ENCODE measurements at regions not wholly inside any gene's neighbourhood (a gene's known extent, or its start where the extent isn't known, plus 50 kb on each side); places are given as distances from the start of the nearest gene placed in this dataset.
A peak's percentile ranks its signal among the peaks of the same experiment; 100 is the strongest.

DNA sequence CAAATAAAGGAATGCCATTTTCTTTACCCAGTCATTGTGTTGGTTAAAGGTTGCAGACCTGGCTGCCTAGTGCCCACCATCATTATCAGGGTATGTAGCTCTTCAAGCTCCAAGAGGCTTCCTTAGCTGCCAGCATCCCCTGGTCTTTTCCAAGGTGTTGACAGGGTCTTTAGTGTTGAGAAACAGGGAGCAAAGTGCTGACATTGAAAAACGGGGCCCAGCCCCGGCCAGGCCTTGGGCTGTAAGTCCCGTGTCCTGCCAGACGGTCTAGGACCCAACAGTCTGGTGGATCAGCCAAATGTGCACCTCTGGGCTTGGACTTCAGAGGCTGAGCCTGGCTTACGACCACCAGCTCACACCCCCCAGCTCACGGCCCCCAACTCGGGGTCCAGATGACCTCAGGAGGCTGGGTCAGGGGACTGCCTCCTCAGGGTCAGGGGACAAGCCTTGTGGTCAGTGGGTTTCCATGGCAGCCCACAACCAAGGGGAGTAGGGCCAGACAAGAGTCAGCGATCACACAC, 114.4 kb upstream of the MLN start:
- 82 to 88% methylated on average over 7 to 8 of the region's 8 CpGs for WGBS, 2 donors

DNA sequence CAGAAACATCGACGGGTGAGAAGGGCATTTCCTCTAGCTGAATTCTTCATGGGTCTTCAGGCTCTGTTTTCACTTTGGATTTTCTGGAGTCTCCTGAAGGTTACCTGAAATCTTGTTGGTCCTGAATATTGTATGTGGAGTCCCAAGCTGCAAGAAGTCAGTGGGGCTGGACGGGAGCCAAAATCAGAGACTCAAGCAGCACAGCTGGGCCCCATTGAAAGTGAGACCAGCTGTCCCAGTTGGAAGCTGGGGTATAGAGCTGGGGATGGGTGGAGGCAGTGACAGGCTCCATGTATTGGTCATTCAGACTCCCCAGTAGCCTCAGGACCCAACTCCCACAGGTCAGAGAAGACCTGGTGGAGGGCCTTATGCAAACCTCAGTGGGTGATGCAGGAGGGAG, 111.3 kb upstream of the MLN start:
- intact Hi-C loops (cut with DNase I; ENCODE audit: low total_unique reads) = no loop called here
- 72 to 79% methylated on average over 3 of the region's 3 CpGs for WGBS, 2 donors

More for the DNA sequence above, 114.4 kb upstream of the MLN start:
- intact Hi-C loops (cut with DNase I; ENCODE audit: low total_unique reads) = no loop called here
- no peak for DNase-seq (ENCODE audit: low spot score in 2 of 2)
- TF ChIP-seq POLR2A (IDR thresholded peaks at IDR 0.05) = no peak
- TF ChIP-seq, protein P1, sequence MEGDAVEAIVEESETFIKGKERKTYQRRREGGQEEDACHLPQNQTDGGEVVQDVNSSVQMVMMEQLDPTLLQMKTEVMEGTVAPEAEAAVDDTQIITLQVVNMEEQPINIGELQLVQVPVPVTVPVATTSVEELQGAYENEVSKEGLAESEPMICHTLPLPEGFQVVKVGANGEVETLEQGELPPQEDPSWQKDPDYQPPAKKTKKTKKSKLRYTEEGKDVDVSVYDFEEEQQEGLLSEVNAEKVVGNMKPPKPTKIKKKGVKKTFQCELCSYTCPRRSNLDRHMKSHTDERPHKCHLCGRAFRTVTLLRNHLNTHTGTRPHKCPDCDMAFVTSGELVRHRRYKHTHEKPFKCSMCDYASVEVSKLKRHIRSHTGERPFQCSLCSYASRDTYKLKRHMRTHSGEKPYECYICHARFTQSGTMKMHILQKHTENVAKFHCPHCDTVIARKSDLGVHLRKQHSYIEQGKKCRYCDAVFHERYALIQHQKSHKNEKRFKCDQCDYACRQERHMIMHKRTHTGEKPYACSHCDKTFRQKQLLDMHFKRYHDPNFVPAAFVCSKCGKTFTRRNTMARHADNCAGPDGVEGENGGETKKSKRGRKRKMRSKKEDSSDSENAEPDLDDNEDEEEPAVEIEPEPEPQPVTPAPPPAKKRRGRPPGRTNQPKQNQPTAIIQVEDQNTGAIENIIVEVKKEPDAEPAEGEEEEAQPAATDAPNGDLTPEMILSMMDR (IDR thresholded peaks at IDR 0.05) = no peak
- no peak overlapping the region for H3K4me3 ChIP-seq (ENCODE audit: low read depth, poor library complexity, severe bottlenecking)

DNA sequence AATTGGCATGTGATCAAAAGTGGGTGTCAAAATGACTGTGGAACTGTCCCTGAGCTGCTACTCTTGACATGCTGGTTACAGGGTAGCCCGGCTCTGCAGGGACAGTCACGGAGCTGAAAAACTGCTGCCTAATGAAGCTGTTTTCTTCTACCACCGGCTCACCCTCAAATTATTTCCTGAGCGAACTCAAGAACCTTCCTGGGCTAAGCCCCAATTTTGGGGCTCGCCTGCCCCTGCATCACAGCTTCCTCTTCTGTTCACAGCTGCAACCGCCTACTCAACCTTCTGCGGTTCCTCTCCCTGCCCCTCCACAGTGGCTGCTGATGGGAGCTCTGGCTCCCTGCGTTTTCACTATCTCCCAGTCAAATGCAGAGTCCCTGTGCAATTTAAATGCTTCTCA, 110.8 kb upstream of the MLN start:
- intact Hi-C loops (cut with DNase I; ENCODE audit: low total_unique reads) = no loop called here
- peak in 1 of 2 donors; percentile 23 for DNase-seq (ENCODE audit: low spot score in 2 of 2)
- WGBS, 2 donors = 69 to 70% methylated on average over 8 of the region's 8 CpGs
- H3K4me3 ChIP-seq (ENCODE audit: low read depth, poor library complexity, severe bottlenecking) = no peak overlapping the region
- TF ChIP-seq POLR2A (IDR thresholded peaks at IDR 0.05) = no peak
- TF ChIP-seq, protein P1 (IDR thresholded peaks at IDR 0.05) = no peak

More for the DNA sequence above, 111.3 kb upstream of the MLN start:
- H3K4me3 ChIP-seq (ENCODE audit: low read depth, poor library complexity, severe bottlenecking) = no peak overlapping the region
- TF ChIP-seq, protein P1 (IDR thresholded peaks at IDR 0.05) = no peak
- no peak for TF ChIP-seq POLR2A (IDR thresholded peaks at IDR 0.05)
- no peak for DNase-seq (ENCODE audit: low spot score in 2 of 2)

DNA sequence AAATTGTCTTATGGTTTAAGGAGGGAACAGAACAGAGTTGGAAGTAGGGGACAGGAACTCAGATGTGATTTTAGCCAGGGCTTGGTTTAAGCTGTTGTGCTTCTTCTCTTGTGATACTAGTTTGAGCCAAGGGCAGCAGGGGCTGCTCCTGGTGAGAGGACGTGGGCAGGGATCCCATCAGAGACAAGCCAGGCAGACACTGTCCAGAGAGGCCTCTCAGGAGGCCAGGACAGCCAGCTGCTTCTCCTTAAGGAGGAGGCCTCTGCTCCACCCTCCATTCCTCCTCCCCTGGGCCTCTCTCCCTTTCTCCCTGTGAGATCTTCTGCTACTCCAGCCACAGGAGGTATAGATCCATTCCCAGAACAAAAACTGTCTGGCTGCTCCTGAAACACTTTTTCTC, 108.4 kb upstream of the MLN start:
- no peak for TF ChIP-seq POLR2A (IDR thresholded peaks at IDR 0.05)
- TF ChIP-seq, protein P1 (IDR thresholded peaks at IDR 0.05) = no peak
- no peak for DNase-seq (ENCODE audit: low spot score in 2 of 2)
- H3K4me3 ChIP-seq (ENCODE audit: low read depth, poor library complexity, severe bottlenecking) = no peak overlapping the region
- 59 to 64% methylated on average over 1 of the region's 1 CpG for WGBS, 2 donors
- intact Hi-C loops (cut with DNase I; ENCODE audit: low total_unique reads) = no loop called here

DNA sequence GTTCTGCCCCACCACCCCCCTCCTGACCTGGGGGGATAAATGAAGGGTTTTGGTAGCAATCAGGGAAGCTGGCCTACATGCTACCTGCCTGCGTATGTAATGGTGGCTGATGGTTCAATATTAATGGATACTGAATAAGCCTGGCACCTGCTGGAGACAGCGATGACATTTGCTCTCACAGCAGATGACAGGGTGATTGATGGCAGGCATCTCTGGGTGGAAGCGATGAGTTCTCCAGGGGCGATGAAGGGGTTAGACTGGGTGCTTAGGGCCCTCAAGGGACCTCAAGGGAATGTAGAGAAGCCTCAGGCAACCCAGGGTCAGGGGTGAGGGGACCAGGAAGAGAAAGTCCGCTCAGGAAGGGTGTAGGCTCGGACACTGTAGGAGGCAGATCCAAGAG, 107.7 kb upstream of the MLN start:
- WGBS, 2 donors = 92 to 97% methylated on average over 6 of the region's 6 CpGs
- intact Hi-C loops (cut with DNase I; ENCODE audit: low total_unique reads) = no loop called here
- no peak overlapping the region for H3K4me3 ChIP-seq (ENCODE audit: low read depth, poor library complexity, severe bottlenecking)
- DNase-seq (ENCODE audit: low spot score in 2 of 2) = no peak
- TF ChIP-seq, protein P1 (IDR thresholded peaks at IDR 0.05) = no peak
- no peak for TF ChIP-seq POLR2A (IDR thresholded peaks at IDR 0.05)

DNA sequence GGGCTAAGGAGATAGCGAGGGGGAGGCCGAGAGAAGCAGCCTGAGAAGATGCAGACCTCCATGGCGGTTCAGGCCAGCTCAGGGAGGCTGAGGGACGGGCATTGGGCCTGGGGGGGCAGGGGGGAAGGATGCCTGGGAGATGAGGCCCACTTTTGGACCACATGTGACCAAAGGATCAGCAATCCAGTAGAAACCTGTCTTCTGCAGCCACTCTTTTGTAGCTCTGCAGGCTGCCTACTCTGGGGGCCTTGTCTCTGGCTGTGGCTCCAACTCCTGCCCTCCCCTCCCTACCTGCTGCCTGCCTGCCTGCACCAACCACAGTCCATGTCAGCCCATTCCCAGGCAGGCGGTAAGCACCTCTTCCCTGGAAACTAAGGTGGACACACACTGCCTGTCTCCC, 106.8 kb upstream of the MLN start:
- WGBS, 2 donors = 92 to 99% methylated on average over 5 of the region's 5 CpGs
- TF ChIP-seq, protein P1 (IDR thresholded peaks at IDR 0.05) = no peak
- TF ChIP-seq POLR2A (IDR thresholded peaks at IDR 0.05) = no peak
- no peak for DNase-seq (ENCODE audit: low spot score in 2 of 2)
- intact Hi-C loops (cut with DNase I; ENCODE audit: low total_unique reads) = no loop called here
- no peak overlapping the region for H3K4me3 ChIP-seq (ENCODE audit: low read depth, poor library complexity, severe bottlenecking)

Measured in lower leg skin (tissue), 4 donors.